Panc1 (cell line): ENCODE measurements at regions not wholly inside any gene's neighbourhood (a gene's known extent, or its start where the extent isn't known, plus 50 kb on each side); places are given as distances from the start of the nearest gene placed in this dataset.

Experiments used
- ATAC-seq: fragments of 200-7000 bp; cut with Tn5 transposase; 2 replicates; pipeline ENCODE4 v1.9.1; 2020; ENCODE audit warnings: mild to moderate bottlenecking, moderate library complexity
- BruUV-seq: library from RNA; stranded (reverse); fragments of 400-500 nt; replicated peaks from 2 replicates; lab custom pipeline; 2021; lab: Mats Ljungman, UMichigan
- CTCF ChIA-PET: fragments of 300-600 bp; sonication (Branson Sonifier 250); formaldehyde crosslinking; loops from one replicate; lab custom pipeline; 2022; ENCODE audit warnings: antibody characterized with exemption; lab: Charles Lee
- POLR2A ChIA-PET: fragments of 300-600 bp; sonication (Branson Sonifier 250); formaldehyde crosslinking; loops from one replicate; lab custom pipeline; 2022; ENCODE audit warnings: antibody characterized with exemption; lab: Charles Lee
- DNase-seq: peaks from one replicate; pipeline ENCODE4 v3.0.0-alpha.2; 2010; ENCODE audit warnings: low read depth, low spot score
- H3K27ac ChIP-seq: 2 replicates; pipeline ENCODE4 v1.5.1; 2011; ENCODE audit warnings: mild to moderate bottlenecking, low read length, inconsistent platforms
- H3K27me3 ChIP-seq: fragments of 200-500 bp; sonication (Bioruptor generic); 2 replicates; pipeline ENCODE4 v1.6.0; 2014; ENCODE audit warnings: low read length, inconsistent platforms; ENCODE audit not compliant: control insufficient read depth, insufficient read depth
- H3K36me3 ChIP-seq: fragments of 200-500 bp; sonication (Bioruptor generic); 2 replicates; pipeline ENCODE4 v1.5.1; 2014; ENCODE audit warnings: inconsistent platforms, mild to moderate bottlenecking, low read length, moderate library complexity; ENCODE audit not compliant: control insufficient read depth, insufficient read depth
- H3K4me1 ChIP-seq: 2 replicates; pipeline ENCODE4 v1.5.1; 2011; ENCODE audit warnings: inconsistent platforms, mild to moderate bottlenecking, low read length, moderate library complexity; ENCODE audit not compliant: control insufficient read depth, insufficient read depth
- H3K4me3 ChIP-seq, 2 experiments: 2 replicates each; pipeline ENCODE4 v1.5.1; 2011 to 2012; ENCODE audit warnings: low read depth in 2 of 2, low read length in 2 of 2, mild to moderate bottlenecking in 2 of 2, inconsistent platforms in 1 of 2, moderate library complexity in 1 of 2
- H3K9me3 ChIP-seq: fragments of 200-500 bp; sonication (Bioruptor generic); 2 replicates; pipeline ENCODE4 v1.5.1; 2014; ENCODE audit warnings: low read depth, mild to moderate bottlenecking, inconsistent platforms, low read length, moderate library complexity; ENCODE audit not compliant: control insufficient read depth, insufficient read depth
- CTCF ChIP-seq: fragments of 450-650 bp; IDR thresholded peaks from 2 replicates; pipeline ENCODE4 v1.5.1; 2017; ENCODE audit warnings: mild to moderate bottlenecking
- POLR2AphosphoS5 ChIP-seq: IDR thresholded peaks from 2 replicates; pipeline ENCODE4 v1.6.1; 2012; ENCODE audit warnings: mild to moderate bottlenecking, low read depth, low read length, moderate library complexity
- REST ChIP-seq, 2 experiments: IDR thresholded peaks; 2 replicates each; pipeline ENCODE4 v1.6.1; 2011 to 2012; ENCODE audit warnings: low read depth in 2 of 2, control low read depth in 1 of 2, low read length in 1 of 2, mild to moderate bottlenecking in 1 of 2, moderate library complexity in 1 of 2; ENCODE audit not compliant: insufficient read depth in 1 of 2
- SIN3A ChIP-seq: IDR thresholded peaks from 2 replicates; pipeline ENCODE4 v1.6.1; 2012; ENCODE audit warnings: low read depth, mild to moderate bottlenecking, low read length, moderate library complexity, borderline replicate concordance; ENCODE audit not compliant: insufficient read depth
- TCF7L2 ChIP-seq: IDR thresholded peaks from 2 replicates; pipeline ENCODE4 v1.6.1; 2011; ENCODE audit warnings: mild to moderate bottlenecking, low read depth, low read length, inconsistent platforms
- in situ Hi-C: cut with HindIII; loops from 2 replicates; pipeline ENCODE4 v1.10.0; 2016; ENCODE audit warnings: low sequenced_read_pairs, low pct_unique_long_range_greater_than_20kb
- intact Hi-C: fragments of 100-400 bp; cut with micrococcal nuclease; formaldehyde crosslinking; loops from one replicate; pipeline ENCODE4 v1.10.0; 2022; ENCODE audit not compliant: unreplicated experiment

DNA sequence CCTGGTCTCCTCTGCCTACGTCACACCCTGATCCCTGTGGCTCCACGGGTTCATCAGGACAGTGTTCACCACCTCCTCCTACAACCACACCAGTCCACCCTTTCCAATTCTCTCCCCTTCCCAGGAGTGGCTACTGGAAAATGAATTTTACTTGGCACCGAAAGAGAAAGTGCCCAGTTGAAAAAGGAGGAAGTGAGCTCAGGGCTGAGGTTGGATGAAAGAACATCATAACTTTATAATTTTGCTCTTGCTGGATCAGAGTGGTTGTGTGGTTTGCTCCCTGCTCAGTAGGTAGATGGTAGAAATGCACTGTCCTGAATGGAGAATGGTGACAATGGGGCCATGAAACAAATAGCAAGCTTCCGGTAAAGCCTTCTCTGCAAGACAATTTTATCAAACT, 140.3 kb upstream of the DDX18 start:
- no peaks in the 10 kb centered on the region for H3K9me3 ChIP-seq
- no peak overlapping the region for H3K4me3 ChIP-seq
- no peak for ATAC-seq
- no peak for DNase-seq
- in situ Hi-C loops (no loop called here), intact Hi-C loops (no loop called here)
- no peaks in the 10 kb centered on the region for H3K27me3 ChIP-seq
- ChIA-PET POLR2A (no interaction called here), CTCF (no interaction called here)
- H3K4me1 ChIP-seq, result no peaks in the 10 kb centered on the region
- no peak overlapping the region for H3K27ac ChIP-seq
- no peaks in the 10 kb centered on the region for H3K36me3 ChIP-seq
- TF ChIP-seq REST (IDR thresholded peaks at IDR 0.05; ENCODE audit: insufficient read depth in 1 of 2, low read depth in 2 of 2, low read length in 1 of 2), result no peak
- BruUV-seq, result no TSS peak

DNA sequence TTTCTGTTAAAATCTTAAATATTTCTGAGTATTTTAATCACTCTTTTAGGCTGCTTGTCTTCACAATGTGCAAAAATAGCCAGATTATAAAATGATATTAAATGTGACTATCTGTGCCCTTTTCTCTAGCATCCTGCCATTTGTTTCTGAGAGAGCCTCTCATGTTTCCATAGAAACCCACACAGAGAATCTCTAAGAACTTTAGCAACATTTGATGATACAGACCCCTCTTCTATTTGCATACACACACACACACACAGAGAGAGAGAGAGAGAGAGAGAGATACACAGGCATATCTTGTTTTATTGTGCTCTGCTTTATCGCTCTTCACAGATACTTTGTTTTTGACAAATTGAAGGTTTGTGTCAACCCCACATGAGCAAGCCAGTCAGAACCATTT, 134.5 kb upstream of the DDX18 start:
- no peaks in the 10 kb centered on the region for H3K36me3 ChIP-seq
- no TSS peak for BruUV-seq
- no peaks in the 10 kb centered on the region for H3K9me3 ChIP-seq
- no peak for ATAC-seq
- POLR2A ChIA-PET, result no interaction called here
- CTCF ChIA-PET, result no interaction called here
- intact Hi-C loops (no loop called here), in situ Hi-C loops (no loop called here)
- no peaks in the 10 kb centered on the region for H3K4me1 ChIP-seq
- no peak overlapping the region for H3K27ac ChIP-seq
- H3K4me3 ChIP-seq, result no peak overlapping the region
- DNase-seq, result no peak
- TF ChIP-seq POLR2AphosphoS5, result no peak
- no peak for TF ChIP-seq CTCF
- no peak for TF ChIP-seq SIN3A
- no peak for TF ChIP-seq TCF7L2
- no peak for TF ChIP-seq REST (IDR thresholded peaks at IDR 0.05; ENCODE audit: insufficient read depth in 1 of 2, low read depth in 2 of 2, low read length in 1 of 2)
- H3K27me3 ChIP-seq, result no peaks in the 10 kb centered on the region
